GM10266 (cell line): ENCODE measurements at regions not wholly inside any gene's neighbourhood (a gene's known extent, or its start where the extent isn't known, plus 50 kb on each side); places are given as distances from the start of the nearest gene placed in this dataset.

Experiments
- DNase-seq: peaks from one replicate; pipeline ENCODE4 v3.0.0; 2012; ENCODE audit errors: extremely low spot score
- CTCF ChIP-seq: IDR thresholded peaks from 2 replicates; pipeline ENCODE4 v1.5.1; 2012; ENCODE audit warnings: mild to moderate bottlenecking, low read depth; ENCODE audit not compliant: control insufficient read depth, insufficient read depth; ENCODE audit errors: missing control alignments

- DNase-seq: no peak
- no peak for TF ChIP-seq CTCF
These were observed 522.2 kb upstream of the NR3C2 start for GRCh38 chr4:148964456-148964855.

- TF ChIP-seq CTCF: no peak
- DNase-seq: no peak
These were observed 520.5 kb upstream of the NR3C2 start for GRCh38 chr4:148962539-148963290.

GRCh38 chr4:148961526-148961925, 519.3 kb upstream of the NR3C2 start:
- DNase-seq: no peak
- TF ChIP-seq CTCF: no peak

GRCh38 chr4:148958317-148958716, 516.1 kb upstream of the NR3C2 start:
- TF ChIP-seq CTCF: no peak
- DNase-seq: no peak

GRCh38 chr4:148955564-148956297, 513.5 kb upstream of the NR3C2 start:
- no peak for TF ChIP-seq CTCF
- no peak for DNase-seq

GRCh38 chr4:148954011-148954749, 512.0 kb upstream of the NR3C2 start:
- DNase-seq: no peak
- no peak for TF ChIP-seq CTCF

GRCh38 chr4:148951346-148951745, 509.1 kb upstream of the NR3C2 start:
- no peak for TF ChIP-seq CTCF
- no peak for DNase-seq
